HEK293 (cell line): ENCODE measurements at regions not wholly inside any gene's neighbourhood (a gene's known extent, or its start where the extent isn't known, plus 50 kb on each side); places are given as distances from the start of the nearest gene placed in this dataset.

Experiments
- CTCF ChIA-PET: fragments of 350-600 bp; formaldehyde crosslinking; extraction: SDS; loops from one replicate; lab custom pipeline; 2021; ENCODE audit warnings: antibody characterized with exemption; lab: Yijun Ruan, JAX
- POLR2A ChIA-PET: fragments of 300-600 bp; formaldehyde crosslinking; extraction: SDS; loops from one replicate; lab custom pipeline; 2020; ENCODE audit warnings: antibody characterized with exemption, inconsistent platforms; lab: Yijun Ruan, JAX
- H3K27ac ChIP-seq: fragments of 200-500 bp; sonication (Bioruptor generic); 2 replicates; pipeline ENCODE4 v1.5.1; 2014; ENCODE audit warnings: low read depth, low read length, control low read depth, inconsistent platforms; ENCODE audit errors: extremely low read depth
- H3K36me3 ChIP-seq, 2 experiments: fragments of 200-500 bp in 1 of 2; sonication (Bioruptor generic) in 1 of 2; 1 replicate in 1 of 2; 2 replicates in 1 of 2; pipeline ENCODE4 v1.5.1; 2014 to 2017; ENCODE audit warnings: inconsistent platforms in 2 of 2, low read length in 2 of 2; ENCODE audit not compliant: control insufficient read depth in 2 of 2, insufficient read depth in 1 of 2
- H3K4me1 ChIP-seq: fragments of 200-500 bp; sonication (Bioruptor generic); 2 replicates; pipeline ENCODE4 v1.5.1; 2014; ENCODE audit warnings: mild to moderate bottlenecking, low read length, inconsistent platforms; ENCODE audit not compliant: control insufficient read depth, insufficient read depth
- H3K4me3 ChIP-seq: 2 replicates; pipeline ENCODE4 v1.5.1; 2011; ENCODE audit warnings: low read depth, mild to moderate bottlenecking, control low read depth, low read length, moderate library complexity
- H3K9me3 ChIP-seq: fragments of 200-500 bp; sonication (Bioruptor generic); 2 replicates; pipeline ENCODE4 v1.5.1; 2014; ENCODE audit warnings: low read depth, low read length, inconsistent platforms; ENCODE audit not compliant: control insufficient read depth, insufficient read depth
- FEZF1 ChIP-seq: fragments of 450-650 bp; formaldehyde crosslinking; IDR thresholded peaks from 2 replicates; pipeline ENCODE4 v1.5.1; 2016; ENCODE audit warnings: missing biosample characterization, missing genetic modification characterization
- GFI1B ChIP-seq: fragments of 450-650 bp; formaldehyde crosslinking; IDR thresholded peaks from 2 replicates; pipeline ENCODE4 v1.5.1; 2016; ENCODE audit warnings: missing biosample characterization, missing genetic modification characterization
- GLI4 ChIP-seq: fragments of 450-650 bp; formaldehyde crosslinking; IDR thresholded peaks from 2 replicates; pipeline ENCODE4 v1.5.1; 2016; ENCODE audit warnings: missing biosample characterization, missing genetic modification characterization
- GLIS1 ChIP-seq: fragments of 450-650 bp; formaldehyde crosslinking; IDR thresholded peaks from 2 replicates; pipeline ENCODE4 v1.5.1; 2016; ENCODE audit warnings: missing biosample characterization, missing genetic modification characterization
- GLIS2 ChIP-seq: fragments of 450-650 bp; formaldehyde crosslinking; IDR thresholded peaks from 2 replicates; pipeline ENCODE4 v1.5.1; 2016; ENCODE audit warnings: missing biosample characterization, missing genetic modification characterization
- ZEB2 ChIP-seq: fragments of 450-650 bp; formaldehyde crosslinking; IDR thresholded peaks from 2 replicates; pipeline ENCODE4 v1.5.1; 2016; ENCODE audit warnings: missing biosample characterization, missing genetic modification characterization
- ZFHX2 ChIP-seq: fragments of 450-650 bp; formaldehyde crosslinking; conservative IDR thresholded peaks from 2 replicates; pipeline ENCODE4 v1.5.1; 2016; ENCODE audit warnings: missing biosample characterization, missing genetic modification characterization
- ZNF112 ChIP-seq: fragments of 450-650 bp; formaldehyde crosslinking; IDR thresholded peaks from 2 replicates; pipeline ENCODE4 v1.5.0; 2017; ENCODE audit warnings: missing biosample characterization, missing genetic modification characterization
- ZNF121 ChIP-seq: fragments of 450-650 bp; formaldehyde crosslinking; IDR thresholded peaks from 2 replicates; pipeline ENCODE4 v1.5.1; 2016; ENCODE audit warnings: missing biosample characterization, missing genetic modification characterization
- ZNF138 ChIP-seq: fragments of 450-650 bp; formaldehyde crosslinking; IDR thresholded peaks from 2 replicates; pipeline ENCODE4 v1.5.1; 2016; ENCODE audit warnings: missing biosample characterization, missing genetic modification characterization, borderline replicate concordance
- ZNF184 ChIP-seq: fragments of 450-650 bp; IDR thresholded peaks from 2 replicates; pipeline ENCODE4 v1.5.1; 2018; ENCODE audit warnings: missing biosample characterization, mild to moderate bottlenecking, missing genetic modification characterization
- ZNF221 ChIP-seq: fragments of 450-650 bp; formaldehyde crosslinking; IDR thresholded peaks from 2 replicates; pipeline ENCODE4 v1.5.1; 2017; ENCODE audit warnings: missing biosample characterization, missing genetic modification characterization, borderline replicate concordance
- ZNF223 ChIP-seq: fragments of 450-650 bp; formaldehyde crosslinking; IDR thresholded peaks from 2 replicates; pipeline ENCODE4 v1.5.1; 2016; ENCODE audit warnings: missing biosample characterization, missing genetic modification characterization
- ZNF26 ChIP-seq: fragments of 450-650 bp; formaldehyde crosslinking; IDR thresholded peaks from 2 replicates; pipeline ENCODE4 v1.5.1; 2016; ENCODE audit warnings: missing biosample characterization, missing genetic modification characterization
- ZNF350 ChIP-seq: fragments of 450-650 bp; formaldehyde crosslinking; IDR thresholded peaks from 2 replicates; pipeline ENCODE4 v1.5.0; 2017; ENCODE audit warnings: missing biosample characterization, mild to moderate bottlenecking, missing genetic modification characterization
- ZNF362 ChIP-seq: fragments of 450-650 bp; formaldehyde crosslinking; IDR thresholded peaks from 2 replicates; pipeline ENCODE4 v1.5.1; 2016; ENCODE audit warnings: missing biosample characterization, missing genetic modification characterization
- ZNF433 ChIP-seq: fragments of 450-650 bp; formaldehyde crosslinking; IDR thresholded peaks from 2 replicates; pipeline ENCODE4 v1.5.1; 2016; ENCODE audit warnings: missing biosample characterization, missing genetic modification characterization, low read depth
- ZNF513 ChIP-seq: fragments of 450-650 bp; IDR thresholded peaks from 2 replicates; pipeline ENCODE4 v1.5.1; 2018; ENCODE audit warnings: missing biosample characterization, missing genetic modification characterization
- ZNF530 ChIP-seq: fragments of 450-650 bp; formaldehyde crosslinking; IDR thresholded peaks from 2 replicates; pipeline ENCODE4 v1.5.1; 2016; ENCODE audit warnings: low read depth, missing biosample characterization, missing genetic modification characterization
- ZNF544 ChIP-seq: fragments of 450-650 bp; formaldehyde crosslinking; IDR thresholded peaks from 2 replicates; pipeline ENCODE4 v1.5.0; 2017; ENCODE audit warnings: missing biosample characterization, missing genetic modification characterization
- ZNF560 ChIP-seq: fragments of 450-650 bp; formaldehyde crosslinking; IDR thresholded peaks from 2 replicates; pipeline ENCODE4 v1.5.1; 2017; ENCODE audit warnings: missing biosample characterization, missing genetic modification characterization, borderline replicate concordance
- ZNF621 ChIP-seq: fragments of 450-650 bp; formaldehyde crosslinking; IDR thresholded peaks from 2 replicates; pipeline ENCODE4 v1.5.1; 2017; ENCODE audit warnings: missing biosample characterization, missing genetic modification characterization
- ZNF664 ChIP-seq: fragments of 450-650 bp; formaldehyde crosslinking; IDR thresholded peaks from 2 replicates; pipeline ENCODE4 v1.5.1; 2016; ENCODE audit warnings: missing biosample characterization, missing genetic modification characterization
- ZNF670 ChIP-seq: fragments of 450-650 bp; formaldehyde crosslinking; IDR thresholded peaks from 2 replicates; pipeline ENCODE4 v1.5.1; 2016; ENCODE audit warnings: missing biosample characterization, missing genetic modification characterization, low read depth
- ZNF704 ChIP-seq: fragments of 450-650 bp; formaldehyde crosslinking; IDR thresholded peaks from 2 replicates; pipeline ENCODE4 v1.5.1; 2016; ENCODE audit warnings: missing biosample characterization, missing genetic modification characterization
- ZNF777 ChIP-seq: fragments of 450-650 bp; formaldehyde crosslinking; IDR thresholded peaks from 2 replicates; pipeline ENCODE4 v1.5.1; 2017; ENCODE audit warnings: missing biosample characterization, missing genetic modification characterization, borderline replicate concordance
- ZNF837 ChIP-seq: fragments of 450-650 bp; formaldehyde crosslinking; IDR thresholded peaks from 2 replicates; pipeline ENCODE4 v1.5.1; 2016; ENCODE audit warnings: missing biosample characterization, missing genetic modification characterization
- TF ChIP-seq, protein P1 (sequence below): fragments of 450-650 bp; formaldehyde crosslinking; IDR thresholded peaks from 2 replicates; pipeline ENCODE4 v1.5.1; 2016; ENCODE audit warnings: missing biosample characterization, missing genetic modification characterization

GRCh38 chr3:106160396-106160795, 291.6 kb upstream of the CBLB start (continued):
- no peak for TF ChIP-seq ZNF184 (tag by site-specific recombination)
- TF ChIP-seq ZNF433 (tag by site-specific recombination) = no peak
- TF ChIP-seq ZNF560 (tag by site-specific recombination) = no peak
- TF ChIP-seq ZNF121 = no peak
- no peak for TF ChIP-seq ZNF138
- no peak for TF ChIP-seq ZNF544
- no peak for TF ChIP-seq GLIS2 (tag by site-specific recombination)

- H3K9me3 ChIP-seq = no peaks in the 10 kb centered on the region
- CTCF ChIA-PET = no interaction called here
- TF ChIP-seq GLI4 (tag by site-specific recombination) (no peak), GFI1B (tag by site-specific recombination) (no peak), ZNF112 (no peak), FEZF1 (tag by site-specific recombination) (no peak), ZNF777 (tag by site-specific recombination) (no peak), ZNF837 (no peak), ZNF664 (tag by site-specific recombination) (no peak), ZEB2 (tag by site-specific recombination) (no peak), ZNF223 (tag by site-specific recombination) (no peak), ZNF670 (tag by site-specific recombination) (no peak), ZNF221 (tag by site-specific recombination) (no peak), ZNF704 (tag by site-specific recombination) (no peak)
- TF ChIP-seq, protein P1, sequence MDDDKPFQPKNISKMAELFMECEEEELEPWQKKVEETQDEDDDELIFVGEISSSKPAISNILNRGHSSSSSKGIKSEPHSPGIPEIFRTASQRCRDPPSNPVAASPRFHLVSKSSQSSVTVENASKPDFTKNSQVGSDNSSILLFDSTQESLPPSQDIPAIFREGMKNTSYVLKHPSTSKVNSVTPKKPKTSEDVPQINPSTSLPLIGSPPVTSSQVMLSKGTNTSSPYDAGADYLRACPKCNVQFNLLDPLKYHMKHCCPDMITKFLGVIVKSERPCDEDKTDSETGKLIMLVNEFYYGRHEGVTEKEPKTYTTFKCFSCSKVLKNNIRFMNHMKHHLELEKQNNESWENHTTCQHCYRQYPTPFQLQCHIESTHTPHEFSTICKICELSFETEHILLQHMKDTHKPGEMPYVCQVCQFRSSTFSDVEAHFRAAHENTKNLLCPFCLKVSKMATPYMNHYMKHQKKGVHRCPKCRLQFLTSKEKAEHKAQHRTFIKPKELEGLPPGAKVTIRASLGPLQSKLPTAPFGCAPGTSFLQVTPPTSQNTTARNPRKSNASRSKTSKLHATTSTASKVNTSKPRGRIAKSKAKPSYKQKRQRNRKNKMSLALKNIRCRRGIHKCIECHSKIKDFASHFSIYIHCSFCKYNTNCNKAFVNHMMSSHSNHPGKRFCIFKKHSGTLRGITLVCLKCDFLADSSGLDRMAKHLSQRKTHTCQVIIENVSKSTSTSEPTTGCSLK (tag by site-specific recombination) = no peak
- POLR2A ChIA-PET = no interaction called here
- H3K27ac ChIP-seq = no peak overlapping the region
- H3K36me3 ChIP-seq = no peaks in the 10 kb centered on the region
- H3K4me3 ChIP-seq = no peak overlapping the region
- no peaks in the 10 kb centered on the region for H3K4me1 ChIP-seq
Observed at GRCh38 chr3:106161246-106161645, 292.4 kb upstream of the CBLB start.

DNA sequence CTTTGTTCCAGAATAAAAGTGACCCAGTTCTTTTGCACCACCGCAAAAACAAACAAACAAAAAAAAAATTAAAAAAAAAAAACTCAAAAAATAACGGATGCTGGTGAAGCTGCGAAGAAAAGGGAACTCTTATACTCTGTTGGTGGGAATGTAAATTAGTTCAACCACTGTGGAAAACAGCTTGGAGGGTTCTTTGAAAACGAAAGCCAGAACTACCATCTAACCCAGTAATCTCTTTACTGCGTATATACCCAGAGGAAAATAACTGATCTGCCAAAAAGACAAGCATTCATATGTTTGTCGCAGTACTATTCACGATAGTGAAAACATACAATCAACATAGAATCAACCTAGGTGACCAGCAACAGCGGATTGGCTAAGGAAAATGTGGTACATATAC, 298.9 kb upstream of the CBLB start:
- ChIA-PET CTCF (no interaction called here), POLR2A (no interaction called here)
- no peak overlapping the region for H3K4me3 ChIP-seq
- H3K36me3 ChIP-seq = no peaks in the 10 kb centered on the region
- H3K9me3 ChIP-seq = no peaks in the 10 kb centered on the region
- H3K4me1 ChIP-seq = no peaks in the 10 kb centered on the region
- no peak overlapping the region for H3K27ac ChIP-seq
- TF ChIP-seq ZNF530 (tag by site-specific recombination) (no peak), ZNF350 (tag by site-specific recombination) (no peak), ZFHX2 (tag by site-specific recombination) (no peak), ZNF621 (tag by site-specific recombination) (no peak), GLIS1 (tag by site-specific recombination) (no peak), ZNF433 (tag by site-specific recombination) (no peak), ZNF26 (tag by site-specific recombination) (no peak), ZNF362 (no peak), ZNF513 (tag by site-specific recombination) (no peak), FEZF1 (tag by site-specific recombination) (no peak)
